ENCODE measurements at regions not wholly inside any gene's neighbourhood (a gene's known extent, or its start where the extent isn't known, plus 50 kb on each side); places are given as distances from the start of the nearest gene placed in this dataset.

GRCh38 chr7:19932549-19933249 lies 159.3 kb upstream of the TMEM196 start:
- TF ChIP-seq CTCF (IDR thresholded peaks at IDR 0.05) (no peak), EP300 (IDR thresholded peaks at IDR 0.05) (no peak), POLR2AphosphoS5 (IDR thresholded peaks at IDR 0.05) (no peak), POLR2A (IDR thresholded peaks at IDR 0.05) (no peak)

Measured in gastroesophageal sphincter (tissue), 3 donors.